Nephron (organoid): ENCODE measurements at regions not wholly inside any gene's neighbourhood (a gene's known extent, or its start where the extent isn't known, plus 50 kb on each side); places are given as distances from the start of the nearest gene placed in this dataset.

ENCODE experiments used
- H3K27ac Mint-ChIP-seq, 3 experiments: 2 replicates each; pipeline ENCODE4 v1.8.0; 2020; ENCODE audit warnings: mixed read lengths in 3 of 3, mild to moderate bottlenecking in 2 of 3, moderate library complexity in 1 of 3
- H3K27me3 Mint-ChIP-seq: 2 replicates; pipeline ENCODE4 v1.8.0; 2021; ENCODE audit warnings: low read depth, mild to moderate bottlenecking, moderate library complexity, mixed read lengths
- H3K36me3 Mint-ChIP-seq: 2 replicates; pipeline ENCODE4 v1.8.0; 2020; ENCODE audit warnings: low read depth, mixed read lengths
- H3K4me1 Mint-ChIP-seq: 2 replicates; pipeline ENCODE4 v1.8.0; 2020; ENCODE audit warnings: mixed read lengths
- H3K4me3 Mint-ChIP-seq, 3 experiments: 2 replicates each; pipeline ENCODE4 v1.8.0; 2020; ENCODE audit warnings: mild to moderate bottlenecking in 3 of 3, mixed read lengths in 3 of 3, moderate library complexity in 2 of 3
- H3K9me3 Mint-ChIP-seq: 2 replicates; pipeline ENCODE4 v1.8.0; 2020; ENCODE audit warnings: mixed read lengths
- CTCF ChIP-seq, 3 experiments: fragments of 200-600 bp; sonication (generic); IDR thresholded peaks; one replicate each; pipeline ENCODE4 v1.5.0; 2021; ENCODE audit warnings: antibody characterized with exemption in 3 of 3; ENCODE audit not compliant: unreplicated experiment in 3 of 3

GRCh38 chr16:86202267-86202666 is 303.3 kb downstream of the IRF8 start:
- Mint-ChIP-seq H3K9me3 (peaks cover 4% of the 10 kb centered on the region), H3K4me1 (peaks cover 16% of the 10 kb centered on the region), H3K27ac (no peak overlapping the region), H3K27me3 (peaks cover 87% of the 10 kb centered on the region), H3K4me3 (no peak overlapping the region), H3K36me3 (no peaks in the 10 kb centered on the region)
- no peak for TF ChIP-seq CTCF (IDR thresholded peaks at IDR 0.05; ENCODE audit: unreplicated experiment in 3 of 3)

- H3K27me3 Mint-ChIP-seq = peaks cover 85% of the 10 kb centered on the region
- no peak overlapping the region for H3K27ac Mint-ChIP-seq
- no peak overlapping the region for H3K4me3 Mint-ChIP-seq
- peaks cover 16% of the 10 kb centered on the region for H3K4me1 Mint-ChIP-seq
- H3K9me3 Mint-ChIP-seq = peaks cover 4% of the 10 kb centered on the region
- no peak for TF ChIP-seq CTCF (IDR thresholded peaks at IDR 0.05; ENCODE audit: unreplicated experiment in 3 of 3)
- no peaks in the 10 kb centered on the region for H3K36me3 Mint-ChIP-seq
Observed at GRCh38 chr16:86202760-86203426, 303.9 kb downstream of the IRF8 start.

DNA sequence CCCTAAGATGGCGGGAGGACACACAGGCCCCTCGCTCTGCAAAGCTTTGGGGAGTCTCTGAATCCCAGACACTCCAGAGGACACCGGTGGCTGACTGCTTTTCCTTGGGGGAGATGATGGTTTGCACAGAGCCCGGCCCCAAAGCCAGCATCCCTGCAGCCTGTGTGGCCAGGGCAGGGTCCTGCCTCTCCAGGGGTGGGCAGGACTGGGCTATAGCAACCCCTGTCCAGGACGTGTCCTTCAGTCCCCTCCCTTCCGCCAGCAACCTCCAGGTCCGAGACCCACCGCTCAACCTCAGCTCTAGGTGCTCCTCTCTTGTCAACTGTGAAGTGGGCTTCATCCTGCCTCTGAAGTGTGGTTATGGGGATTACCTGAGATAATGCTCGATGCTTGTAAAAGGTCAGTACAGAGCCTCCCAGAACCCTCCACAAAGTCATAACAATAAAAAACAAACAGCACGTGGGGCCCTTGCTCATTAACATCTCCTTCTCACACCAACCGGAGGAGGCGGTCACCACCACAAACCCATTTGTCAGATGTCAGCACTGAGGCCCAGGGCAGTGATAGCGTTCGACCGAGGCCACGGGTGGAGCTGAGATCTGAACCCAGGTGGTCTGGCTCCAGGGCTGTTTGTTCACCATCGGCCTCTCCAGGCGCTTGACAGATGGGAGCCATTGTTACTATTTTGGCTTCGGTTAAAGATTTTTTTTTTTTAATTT is 304.8 kb downstream of the IRF8 start:
- no peak overlapping the region for H3K27ac Mint-ChIP-seq
- no peak for TF ChIP-seq CTCF (IDR thresholded peaks at IDR 0.05; ENCODE audit: unreplicated experiment in 3 of 3)

GRCh38 chr16:86205521-86206245 is 304.6 kb upstream of the FOXF1 start:
- no peak for TF ChIP-seq CTCF (IDR thresholded peaks at IDR 0.05; ENCODE audit: unreplicated experiment in 3 of 3)
- Mint-ChIP-seq H3K27me3 (peaks cover 80% of the 10 kb centered on the region), H3K4me1 (no peaks in the 10 kb centered on the region), H3K9me3 (no peaks in the 10 kb centered on the region), H3K4me3 (no peak overlapping the region), H3K27ac (no peak overlapping the region), H3K36me3 (no peaks in the 10 kb centered on the region)

More for the DNA sequence above, 304.8 kb downstream of the IRF8 start:
- Mint-ChIP-seq H3K36me3 (no peaks in the 10 kb centered on the region), H3K9me3 (peaks cover 4% of the 10 kb centered on the region), H3K4me1 (peaks cover 13% of the 10 kb centered on the region), H3K4me3 (no peak overlapping the region), H3K27me3 (peaks cover 80% of the 10 kb centered on the region)

GRCh38 chr16:86207350-86207749 is 303.0 kb upstream of the FOXF1 start:
- no peaks in the 10 kb centered on the region for H3K36me3 Mint-ChIP-seq
- no peak overlapping the region for H3K4me3 Mint-ChIP-seq
- TF ChIP-seq CTCF (IDR thresholded peaks at IDR 0.05; ENCODE audit: unreplicated experiment in 3 of 3) = no peak
- no peaks in the 10 kb centered on the region for H3K4me1 Mint-ChIP-seq
- peaks cover 73% of the 10 kb centered on the region for H3K27me3 Mint-ChIP-seq
- H3K27ac Mint-ChIP-seq = no peak overlapping the region
- H3K9me3 Mint-ChIP-seq = peaks cover 4% of the 10 kb centered on the region
